HG03565 (cell line): ENCODE measurements at regions not wholly inside any gene's neighbourhood (a gene's known extent, or its start where the extent isn't known, plus 50 kb on each side); places are given as distances from the start of the nearest gene placed in this dataset.
A peak's percentile ranks its signal among the peaks of the same experiment; 100 is the strongest.

Experiments used
- ATAC-seq: cut with Tn5 transposase; IDR thresholded peaks from one replicate; pipeline ENCODE4 v1.9.1; 2021; ENCODE audit warnings: mild to moderate bottlenecking, moderate library complexity; ENCODE audit not compliant: unreplicated experiment

GRCh38 chr6:98779618-98780017, 54.8 kb upstream of the POU3F2 start:
- no peak for ATAC-seq

DNA sequence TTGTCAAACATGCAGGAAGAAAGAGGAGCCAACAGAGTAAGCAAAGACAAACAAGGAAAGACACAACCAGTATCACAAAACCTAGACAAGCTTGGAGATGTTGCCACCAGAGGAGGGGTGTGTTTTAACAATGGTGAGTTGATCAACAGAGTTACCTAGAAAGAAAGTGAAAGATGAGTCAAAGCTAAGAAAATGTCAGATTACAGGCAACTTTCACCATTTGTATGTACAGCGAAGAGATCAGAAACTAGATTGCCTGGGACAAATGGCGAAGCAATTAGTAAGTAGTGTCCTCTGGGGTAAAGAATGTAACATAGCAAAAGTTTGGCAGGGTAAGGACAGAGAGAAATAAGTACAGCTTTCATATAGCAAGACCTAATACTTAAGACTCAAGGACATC, 51.6 kb upstream of the POU3F2 start:
- peak; percentile 58 for ATAC-seq

DNA sequence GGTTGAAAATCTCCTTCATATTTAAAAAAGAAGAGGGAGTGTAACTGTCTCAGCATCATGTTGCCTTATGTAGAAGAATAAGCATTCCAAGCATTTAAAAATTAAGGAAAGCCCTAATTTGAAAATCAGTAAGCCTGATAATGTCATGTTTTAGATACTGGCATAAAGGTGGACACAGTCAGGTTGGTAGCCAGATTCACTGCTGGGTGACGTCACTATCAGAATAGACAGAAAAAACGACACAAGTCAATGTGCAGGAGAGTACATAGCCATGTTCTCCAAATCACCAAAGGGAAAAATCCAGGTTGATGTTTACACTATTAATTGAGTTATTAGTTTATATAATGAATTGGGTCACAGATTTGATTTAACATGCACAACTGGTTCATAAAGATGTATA, 50.8 kb upstream of the POU3F2 start:
- no peak for ATAC-seq
